ENCODE measurements at regions not wholly inside any gene's neighbourhood (a gene's known extent, or its start where the extent isn't known, plus 50 kb on each side); places are given as distances from the start of the nearest gene placed in this dataset.
"Not testable (repeated sequence)": the region's sequence is repeated elsewhere in the genome, so short reads cannot be mapped to it uniquely, and the experiment has no call there.

GRCh38 chr1:245039196-245039595 is 115.6 kb upstream of the KIF26B start:
- in situ Hi-C loops (cut with HindIII; ENCODE audit: low sequenced_read_pairs): loop anchor here (25.0 kb wide), 1 partner anchor 427 kb away; no protein-coding TSS in a partner anchor

- in situ Hi-C loops (cut with HindIII; ENCODE audit: low sequenced_read_pairs): loop anchor here (25.0 kb wide), 1 partner anchor 424 kb away; no protein-coding TSS in a partner anchor
These were observed 118.7 kb upstream of the KIF26B start for GRCh38 chr1:245036102-245036501.

GRCh38 chr1:245031041-245031440 is 123.7 kb upstream of the KIF26B start:
- in situ Hi-C loops (cut with HindIII; ENCODE audit: low sequenced_read_pairs): loop anchor here (25.0 kb wide), 1 partner anchor 419 kb away; no protein-coding TSS in a partner anchor

GRCh38 chr1:245026247-245026646 is 128.5 kb upstream of the KIF26B start:
- in situ Hi-C loops (cut with HindIII; ENCODE audit: low sequenced_read_pairs): loop anchor here (25.0 kb wide), 1 partner anchor 414 kb away; no protein-coding TSS in a partner anchor

GRCh38 chr1:245025525-245025924 is 129.3 kb upstream of the KIF26B start:
- in situ Hi-C loops (cut with HindIII; ENCODE audit: low sequenced_read_pairs): loop anchor here (25.0 kb wide), 1 partner anchor 413 kb away; no protein-coding TSS in a partner anchor

- in situ Hi-C loops (cut with HindIII; ENCODE audit: low sequenced_read_pairs): no loop called here
These were observed 131.6 kb upstream of the KIF26B start for GRCh38 chr1:245023222-245023621.

- in situ Hi-C loops (cut with HindIII; ENCODE audit: low sequenced_read_pairs): no loop called here
These were observed 134.8 kb upstream of the KIF26B start for GRCh38 chr1:245019910-245020486.

- in situ Hi-C loops (cut with HindIII; ENCODE audit: low sequenced_read_pairs): no loop called here
These were observed 138.1 kb upstream of the KIF26B start for GRCh38 chr1:245016700-245017099.

- in situ Hi-C loops (cut with HindIII; ENCODE audit: low sequenced_read_pairs): no loop called here
These were observed 139.8 kb upstream of the KIF26B start for GRCh38 chr1:245015031-245015430.

- in situ Hi-C loops (cut with HindIII; ENCODE audit: low sequenced_read_pairs): no loop called here
These were observed 140.3 kb upstream of the KIF26B start for GRCh38 chr1:245014247-245015029.

GRCh38 chr1:245010018-245010614 is 144.7 kb upstream of the KIF26B start:
- in situ Hi-C loops (cut with HindIII; ENCODE audit: low sequenced_read_pairs): no loop called here

GRCh38 chr1:245008761-245009160 is 144.4 kb upstream of the HNRNPU start:
- in situ Hi-C loops (cut with HindIII; ENCODE audit: low sequenced_read_pairs): no loop called here

- in situ Hi-C loops (cut with HindIII; ENCODE audit: low sequenced_read_pairs): no loop called here
These were observed 143.5 kb upstream of the HNRNPU start for GRCh38 chr1:245007852-245008251.

- in situ Hi-C loops (cut with HindIII; ENCODE audit: low sequenced_read_pairs): no loop called here
These were observed 138.9 kb upstream of the HNRNPU start for GRCh38 chr1:245003246-245003645.

GRCh38 chr1:245001252-245001651 is 136.9 kb upstream of the HNRNPU start:
- in situ Hi-C loops (cut with HindIII; ENCODE audit: low sequenced_read_pairs): no loop called here

GRCh38 chr1:245000872-245001188 is 136.5 kb upstream of the HNRNPU start:
- in situ Hi-C loops (cut with HindIII; ENCODE audit: low sequenced_read_pairs): no loop called here

- in situ Hi-C loops (cut with HindIII; ENCODE audit: low sequenced_read_pairs): not testable (repeated sequence)
These were observed 135.3 kb upstream of the HNRNPU start for GRCh38 chr1:244999644-245000043.

GRCh38 chr1:244998717-244999346 is 134.5 kb upstream of the HNRNPU start:
- in situ Hi-C loops (cut with HindIII; ENCODE audit: low sequenced_read_pairs): no loop called here

- in situ Hi-C loops (cut with HindIII; ENCODE audit: low sequenced_read_pairs): no loop called here
These were observed 131.5 kb upstream of the HNRNPU start for GRCh38 chr1:244995602-244996400.

- in situ Hi-C loops (cut with HindIII; ENCODE audit: low sequenced_read_pairs): loop anchor here (5.0 kb wide), 1 partner anchor 66 kb away; no protein-coding TSS in a partner anchor
These were observed 128.5 kb upstream of the HNRNPU start for GRCh38 chr1:244992833-244993232.
